HG02759 (cell line): ENCODE measurements at regions not wholly inside any gene's neighbourhood (a gene's known extent, or its start where the extent isn't known, plus 50 kb on each side); places are given as distances from the start of the nearest gene placed in this dataset.

Experiments used
- ATAC-seq: cut with Tn5 transposase; IDR thresholded peaks from one replicate; pipeline ENCODE4 v1.9.1; 2021; ENCODE audit warnings: mild to moderate bottlenecking, moderate library complexity; ENCODE audit not compliant: unreplicated experiment

DNA sequence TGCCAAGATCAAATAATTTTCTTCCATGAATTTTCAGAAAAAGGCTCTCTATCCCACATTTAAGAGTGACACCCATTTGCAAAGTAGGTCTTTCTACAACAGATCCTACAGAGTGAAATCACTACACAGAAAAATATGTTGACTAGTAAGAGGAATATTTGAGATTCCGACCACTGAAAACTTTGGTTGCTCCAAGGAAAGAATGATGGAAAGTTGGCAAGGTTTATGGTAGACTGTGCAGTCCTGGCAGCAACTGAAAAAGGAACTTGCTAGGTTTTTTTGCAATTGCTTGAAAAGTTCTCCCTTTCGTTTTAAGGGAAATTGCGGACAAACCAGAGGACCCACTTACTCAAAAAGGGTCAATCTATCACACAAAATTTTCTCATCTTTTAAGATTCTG is 83.1 kb upstream of the TSPAN8 start:
- ATAC-seq = no peak

DNA sequence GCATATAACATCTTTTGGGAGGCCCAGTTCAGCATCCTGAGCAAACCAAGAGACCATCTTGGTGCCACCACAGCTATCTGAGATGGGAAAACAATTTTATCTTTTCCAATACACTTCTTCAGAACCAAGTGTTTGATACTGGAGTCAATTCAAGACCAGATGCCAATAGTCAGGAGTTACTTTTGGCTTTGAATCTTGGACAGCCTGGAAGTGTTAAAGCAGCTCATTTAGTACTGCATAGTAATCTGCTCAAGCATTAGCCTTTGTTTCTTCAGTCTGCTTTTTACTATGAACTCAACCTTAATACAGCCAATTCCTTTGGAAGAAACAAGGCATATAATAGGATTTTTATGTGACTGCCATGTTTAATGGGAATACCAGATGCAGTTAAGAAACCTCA is 81.9 kb upstream of the TSPAN8 start:
- ATAC-seq = no peak

DNA sequence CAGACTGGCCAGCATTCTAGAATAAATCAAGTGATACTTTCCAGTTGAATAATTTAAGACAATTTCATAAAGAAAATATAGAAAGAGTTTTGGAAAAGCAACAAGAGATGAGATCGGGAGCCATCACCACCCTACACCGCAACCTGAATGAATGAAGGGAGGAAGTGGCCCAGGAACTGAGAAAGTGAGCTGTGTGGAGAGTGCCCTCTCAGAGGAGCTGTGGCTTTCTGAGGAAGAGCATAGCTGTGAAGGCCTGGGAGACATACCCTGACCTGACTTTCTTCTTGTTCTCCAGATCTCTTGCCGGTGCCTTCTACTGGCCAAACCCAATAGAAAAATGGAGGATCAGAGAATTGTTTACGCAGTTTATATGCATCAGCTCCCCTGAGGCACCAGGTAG is 79.3 kb upstream of the TSPAN8 start:
- ATAC-seq = no peak

DNA sequence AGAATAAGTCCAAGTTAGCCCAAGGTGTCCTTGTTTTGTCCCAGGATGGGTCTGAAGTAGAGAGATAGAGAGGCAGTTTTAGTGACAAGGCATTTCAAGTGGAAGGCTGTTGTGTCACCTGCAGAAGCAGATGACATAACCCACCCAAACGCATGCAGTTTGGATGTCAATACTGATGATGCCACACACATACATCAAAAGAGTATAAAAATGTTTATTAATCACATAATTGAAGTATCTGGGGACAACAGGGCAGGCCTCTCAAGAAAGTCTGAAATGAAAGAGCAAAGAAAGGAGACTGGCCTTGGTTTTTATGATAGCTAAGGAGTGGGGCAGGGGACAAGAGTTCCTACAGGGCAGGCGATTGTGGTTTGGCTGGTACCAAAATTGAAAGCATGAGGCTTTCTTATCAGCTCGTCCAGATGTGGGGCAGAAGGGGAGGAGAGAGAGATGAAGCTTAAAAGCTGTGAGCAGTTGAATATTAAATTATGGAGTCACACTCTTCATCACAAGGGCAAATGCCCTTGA is 78.4 kb upstream of the TSPAN8 start:
- ATAC-seq = no peak

DNA sequence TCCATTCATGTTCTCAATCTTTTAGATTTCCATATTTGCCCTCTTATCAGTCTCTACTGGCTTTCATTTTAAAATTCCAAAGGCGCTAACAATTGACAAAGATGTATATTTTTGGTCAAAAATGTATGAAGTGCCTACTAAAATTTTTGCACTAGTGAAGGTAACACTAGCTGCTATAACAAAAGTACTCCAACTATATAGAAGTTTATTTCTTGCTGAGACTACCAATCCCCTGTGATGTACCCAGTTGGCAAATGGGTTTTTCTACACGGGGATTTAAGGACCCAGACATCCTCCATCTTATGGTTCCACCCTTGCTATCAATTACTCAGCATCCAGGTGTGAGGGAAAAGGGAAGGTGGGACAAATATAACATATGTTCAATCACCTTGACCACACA is 75.3 kb upstream of the TSPAN8 start:
- ATAC-seq = no peak

DNA sequence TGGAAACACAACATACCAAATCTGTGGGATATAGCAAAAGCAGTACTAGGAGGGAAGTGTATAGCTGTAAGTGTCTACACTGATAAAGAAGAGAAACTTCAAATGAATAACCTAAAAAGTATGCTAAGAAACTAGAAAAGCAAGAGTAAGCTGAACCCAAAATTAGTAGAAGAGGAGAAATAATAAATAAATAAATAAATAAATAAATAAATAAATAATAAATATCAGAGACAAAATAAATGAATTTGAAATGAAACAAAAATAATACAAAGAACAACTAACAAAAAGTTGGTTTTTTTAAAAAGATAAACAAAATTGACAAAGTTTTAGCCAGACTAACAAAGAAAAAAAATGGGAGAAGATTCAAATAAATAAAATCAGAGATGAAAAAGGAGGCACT is 72.7 kb upstream of the TSPAN8 start:
- ATAC-seq = no peak

DNA sequence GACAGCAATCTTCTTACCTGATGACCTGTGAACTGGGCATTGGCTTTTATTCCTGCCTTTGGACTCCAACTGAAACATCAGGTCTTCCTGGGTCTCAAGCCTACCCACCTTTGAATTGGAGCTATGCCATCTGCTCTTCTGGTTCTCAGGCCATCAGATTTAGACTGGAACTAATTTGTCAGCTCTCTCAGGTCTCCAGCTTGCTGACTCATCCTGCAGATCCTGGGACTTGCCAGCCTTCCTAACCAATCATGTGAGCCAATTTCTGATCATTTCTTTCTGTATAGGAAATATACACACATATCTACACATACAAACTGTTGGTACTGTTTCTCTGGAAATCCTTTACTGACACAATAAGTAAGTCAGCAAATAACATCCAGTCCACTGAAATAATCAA is 65.3 kb upstream of the TSPAN8 start:
- ATAC-seq = no peak

DNA sequence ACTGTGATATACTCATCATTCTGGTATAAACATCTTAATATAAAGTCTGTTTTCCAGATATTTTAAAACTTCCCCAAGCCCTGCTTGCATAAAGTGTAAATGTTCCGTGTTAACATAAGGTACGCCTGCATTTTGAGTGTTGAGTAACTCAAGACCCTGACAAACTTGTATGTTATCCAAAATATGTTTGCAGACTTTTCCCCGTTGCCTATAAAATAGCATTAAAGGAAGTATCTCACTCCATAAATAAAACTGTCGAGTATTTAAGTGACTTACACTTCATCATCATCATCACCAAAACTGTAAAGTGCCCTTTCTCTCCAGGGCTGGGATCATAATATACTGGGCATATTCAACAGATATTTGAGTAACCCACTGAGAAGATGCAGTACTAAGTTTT is 64.6 kb upstream of the TSPAN8 start:
- no peak for ATAC-seq

DNA sequence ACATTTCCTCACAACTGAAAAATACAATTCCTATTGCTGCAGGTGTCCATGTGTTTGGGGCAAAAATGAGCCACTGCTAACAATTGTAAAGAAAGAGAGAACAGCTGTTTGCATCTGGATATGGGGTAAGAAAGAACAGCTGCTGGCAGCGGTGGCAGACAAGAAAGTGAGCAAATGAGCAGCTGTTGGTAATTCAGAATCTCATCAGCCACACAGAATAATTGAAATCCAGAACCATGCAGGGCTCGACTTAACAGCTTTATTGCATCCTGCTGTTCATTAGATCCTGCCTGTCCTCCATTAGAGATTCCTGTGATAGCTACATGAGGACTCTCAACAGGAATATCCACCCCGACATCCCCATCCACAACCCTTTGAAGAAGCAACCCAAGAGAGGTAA is 62.5 kb upstream of the TSPAN8 start:
- no peak for ATAC-seq

DNA sequence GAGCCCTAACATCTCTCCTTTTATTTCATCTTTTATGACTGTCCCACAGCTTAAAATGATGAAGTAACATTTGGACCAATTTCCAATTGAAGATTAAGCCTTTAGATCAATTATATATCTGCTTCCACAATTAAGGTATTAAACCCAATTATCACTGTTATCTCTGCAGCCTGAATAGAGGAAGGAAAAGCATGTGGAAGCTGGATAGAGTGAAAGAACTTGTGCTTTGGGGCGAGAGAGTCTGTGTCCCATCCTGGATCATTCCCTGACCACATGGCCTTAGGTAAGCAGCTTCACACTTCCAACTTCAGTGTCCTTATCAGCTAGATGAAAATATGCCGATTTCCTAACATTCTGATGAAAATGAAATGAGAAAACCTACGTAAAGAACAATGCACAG is 61.4 kb upstream of the TSPAN8 start:
- ATAC-seq = no peak

DNA sequence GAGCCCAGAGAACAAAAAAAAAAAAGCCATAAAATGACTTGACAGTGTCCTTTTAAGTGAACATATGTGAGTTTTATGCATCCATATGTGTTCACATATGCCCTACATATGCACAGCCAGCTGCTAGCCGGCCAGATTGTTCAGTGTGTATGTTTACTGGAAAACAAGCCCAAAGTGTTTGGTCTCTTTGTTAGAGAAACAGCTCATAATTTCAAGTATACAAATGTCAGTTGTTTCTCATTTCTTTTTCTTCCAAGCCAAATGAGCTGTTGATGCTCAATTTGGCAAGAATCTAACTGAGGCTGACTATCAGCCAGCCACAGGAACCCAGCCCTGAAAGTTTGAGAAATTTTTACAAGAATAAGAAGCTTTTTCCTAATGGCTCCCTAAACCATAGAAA is 60.8 kb upstream of the TSPAN8 start:
- no peak for ATAC-seq

DNA sequence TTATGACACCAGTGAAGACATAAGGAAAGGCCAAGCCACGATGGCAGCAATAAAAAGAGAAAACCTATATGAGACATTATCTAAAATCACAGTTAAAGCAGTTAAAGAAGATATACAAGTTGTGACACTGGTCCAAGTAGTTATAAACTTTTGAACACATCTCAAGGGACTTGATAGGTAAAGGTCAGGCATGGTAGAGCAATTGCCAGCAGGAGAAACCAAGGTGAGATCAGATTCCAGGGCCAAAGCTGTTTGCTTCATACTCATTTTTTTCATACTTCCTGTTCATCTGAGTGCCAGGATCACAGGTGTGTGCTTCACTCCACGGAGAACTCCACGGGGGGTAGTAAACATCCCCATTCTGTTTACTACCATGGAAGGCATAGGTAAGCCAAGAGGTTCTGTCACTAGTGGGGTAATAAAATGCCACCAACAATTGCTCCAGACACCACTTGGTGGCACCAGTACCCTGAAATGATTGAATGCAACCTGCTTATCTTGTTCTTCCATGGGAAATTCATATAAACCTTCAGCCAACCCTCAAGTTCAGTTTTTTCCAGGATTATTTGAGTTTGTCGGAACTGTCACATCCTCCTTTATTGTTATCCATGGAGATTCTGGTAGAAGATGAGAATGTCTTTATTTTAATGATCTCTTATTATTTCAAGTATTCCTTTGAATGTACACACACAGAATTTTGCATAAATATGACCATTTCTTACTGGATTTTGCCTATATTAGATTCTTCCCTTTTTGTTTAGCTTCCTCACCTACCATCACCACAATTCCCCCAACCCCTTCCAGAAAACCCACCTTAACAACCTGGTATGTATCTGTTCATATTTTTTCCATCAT is 59.2 kb upstream of the TSPAN8 start:
- peak; percentile 69 for ATAC-seq

DNA sequence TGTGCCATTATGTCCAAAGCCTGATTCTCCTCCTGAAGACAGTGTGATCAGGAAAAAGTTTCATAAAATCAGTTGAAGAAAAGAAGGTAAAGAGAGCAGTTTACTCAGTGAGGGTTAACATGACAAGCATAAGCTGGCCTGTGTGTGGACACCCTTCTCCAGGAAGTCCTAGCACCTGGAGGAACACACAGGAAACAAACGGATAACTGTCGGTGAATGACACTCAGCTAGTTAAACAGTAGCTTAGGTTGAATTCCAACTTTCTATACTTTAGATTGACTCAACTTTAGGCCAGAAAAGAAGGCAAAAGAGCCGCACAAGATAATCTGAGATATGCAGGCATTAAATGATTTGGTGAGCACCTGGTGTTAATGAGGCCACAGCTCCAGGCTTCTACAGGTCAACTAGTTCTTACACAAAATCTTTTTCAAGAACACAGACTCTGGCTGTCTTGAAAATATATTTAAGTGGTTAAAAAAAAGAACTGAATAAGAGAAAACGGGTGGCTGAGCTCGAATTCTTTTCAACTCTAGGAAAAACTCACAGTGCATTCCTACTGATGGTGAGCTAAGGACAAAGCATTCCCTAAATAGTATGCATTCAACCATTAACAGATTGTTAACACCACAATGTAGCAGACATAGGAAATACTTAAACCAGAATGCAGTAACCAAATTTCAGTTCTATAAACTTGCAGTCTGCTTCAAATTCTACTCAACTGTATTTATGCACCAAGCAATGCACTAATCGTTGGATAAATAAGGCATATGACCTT is 56.9 kb upstream of the TSPAN8 start:
- no peak for ATAC-seq

DNA sequence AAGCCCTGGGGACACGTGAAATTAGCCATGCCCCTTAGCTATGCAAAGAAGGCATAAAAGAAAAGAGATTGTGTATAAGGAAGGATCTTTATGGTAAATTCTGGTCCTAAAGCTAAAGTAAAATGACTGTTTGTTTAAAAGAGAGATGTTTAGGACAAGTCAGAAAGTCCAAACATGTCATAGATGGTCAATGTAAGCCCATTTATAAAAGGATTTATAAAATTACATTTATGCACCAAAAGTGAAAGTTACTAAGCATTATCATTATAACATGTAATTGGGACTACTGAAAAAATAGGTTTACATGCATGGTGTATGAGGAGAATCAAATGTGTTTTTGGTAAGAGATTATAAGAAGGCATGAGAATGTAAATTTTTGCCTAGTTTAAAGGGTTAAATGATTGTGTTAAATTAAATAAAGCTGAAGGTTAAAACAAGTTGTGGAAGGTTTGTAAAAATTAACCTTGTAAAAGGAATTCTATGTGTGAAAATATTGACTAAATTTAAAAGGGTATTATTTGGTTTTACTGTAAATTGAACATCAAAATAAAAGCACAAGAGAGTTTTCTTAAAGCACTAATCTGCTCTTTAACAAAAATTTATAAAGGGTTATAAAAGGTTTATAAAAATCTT is 50.4 kb upstream of the TSPAN8 start:
- ATAC-seq = no peak
